Amniotic epithelial cell (primary cell): ENCODE measurements at regions not wholly inside any gene's neighbourhood (a gene's known extent, or its start where the extent isn't known, plus 50 kb on each side); places are given as distances from the start of the nearest gene placed in this dataset.

Experiments used
- DNase-seq: peaks from one replicate; pipeline ENCODE4 v3.0.0-alpha.2; 2010; ENCODE audit warnings: low read depth

GRCh38 chr5:3281366-3281765 is 314.3 kb upstream of the IRX1 start:
- DNase-seq, result no peak

DNA sequence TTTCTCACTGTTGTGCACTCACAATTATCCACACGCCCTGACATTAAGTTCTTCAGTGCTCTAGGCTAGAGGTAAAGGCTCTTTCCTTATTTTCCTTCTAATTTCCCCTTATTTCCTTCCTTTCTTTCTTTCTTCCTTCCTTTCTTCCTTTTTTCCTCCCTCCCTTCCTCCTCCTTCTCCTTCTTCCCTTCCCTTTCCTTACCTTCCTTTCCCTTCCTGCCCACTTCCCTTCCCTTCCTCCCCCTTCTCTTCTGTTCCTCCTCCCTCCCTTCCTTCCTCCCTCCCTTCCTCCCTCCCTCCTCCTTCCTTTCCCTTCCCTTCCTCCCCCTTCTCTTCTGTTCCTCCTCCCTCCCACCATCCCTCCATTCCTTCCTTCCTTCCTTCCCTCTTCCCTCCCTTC is 317.0 kb upstream of the IRX1 start:
- no peak for DNase-seq

DNA sequence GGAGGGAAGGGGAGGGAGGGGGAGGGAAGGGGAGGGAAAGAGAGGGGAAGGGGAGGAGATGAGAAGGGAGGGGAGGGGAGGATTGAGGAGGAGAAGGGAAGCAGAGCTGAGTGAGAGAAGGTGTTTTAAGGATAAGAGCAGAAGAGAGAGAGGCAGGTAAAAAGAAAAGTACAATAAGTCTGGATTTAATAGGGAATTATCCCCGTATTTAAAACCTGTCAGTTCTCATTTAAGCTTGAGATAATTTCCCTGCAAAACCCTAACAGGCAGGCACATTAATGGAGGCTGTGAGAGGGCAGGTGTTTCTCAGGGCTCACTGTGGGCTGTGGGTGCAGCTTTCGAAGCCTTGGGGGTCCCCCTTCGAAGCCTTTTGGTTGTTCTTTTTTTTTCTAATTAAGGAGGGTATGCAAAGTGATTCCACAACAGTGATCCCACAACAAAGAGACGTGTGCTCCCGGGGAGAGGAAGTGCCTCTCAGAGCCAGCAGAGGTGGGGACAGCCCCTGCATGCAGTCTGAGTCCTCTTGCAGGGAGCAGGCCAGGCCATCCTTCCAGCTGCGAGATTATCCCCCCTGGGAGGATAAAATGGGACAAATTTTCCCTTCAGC is 317.9 kb upstream of the IRX1 start:
- DNase-seq, result no peak

DNA sequence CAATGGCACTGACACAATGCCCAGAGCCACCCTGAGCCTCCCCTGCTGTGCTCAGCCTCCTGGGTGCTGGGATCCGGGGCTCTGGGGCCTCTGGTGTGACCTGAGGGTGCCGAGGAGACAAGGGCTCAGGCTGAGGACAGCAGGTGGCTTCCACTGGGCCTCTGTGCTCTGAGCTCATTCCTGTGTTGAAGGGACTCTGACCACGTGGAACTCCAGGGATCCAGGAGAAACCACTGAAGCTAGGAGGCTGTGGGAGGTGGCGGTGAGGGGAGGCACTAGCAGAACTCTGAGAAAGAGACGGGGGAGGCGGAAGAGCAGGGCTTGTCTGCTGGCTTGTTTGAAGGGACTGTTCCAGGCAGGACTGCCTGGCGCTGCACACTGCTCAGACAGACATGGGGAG is 318.7 kb upstream of the IRX1 start:
- DNase-seq, result no peak

GRCh38 chr5:3269395-3270169 is 326.1 kb upstream of the IRX1 start:
- DNase-seq, result no peak

- DNase-seq, result no peak
Measured at GRCh38 chr5:3268760-3269330, 326.8 kb upstream of the IRX1 start.

- no peak for DNase-seq
Measured at GRCh38 chr5:3266861-3267260, 328.8 kb upstream of the IRX1 start.

DNA sequence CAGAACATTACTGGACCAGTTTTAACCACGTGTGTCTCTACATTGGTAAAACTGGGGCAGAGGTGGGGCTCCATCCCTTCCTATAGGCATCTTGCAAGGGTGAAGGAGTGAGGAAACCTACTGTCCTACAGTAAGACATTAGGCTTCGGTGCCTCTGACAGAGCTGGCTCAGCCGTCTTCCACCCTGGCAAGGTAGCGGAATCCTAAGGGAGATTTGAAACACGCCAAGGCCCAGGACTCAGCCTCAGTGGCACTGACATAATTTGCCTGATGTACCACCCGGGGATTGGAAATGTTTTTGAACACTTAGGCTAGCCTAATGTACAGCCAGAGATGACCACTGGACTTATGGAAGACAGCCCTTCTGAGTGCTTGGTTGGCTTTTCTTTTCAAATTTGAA is 329.7 kb upstream of the IRX1 start:
- DNase-seq, result no peak

DNA sequence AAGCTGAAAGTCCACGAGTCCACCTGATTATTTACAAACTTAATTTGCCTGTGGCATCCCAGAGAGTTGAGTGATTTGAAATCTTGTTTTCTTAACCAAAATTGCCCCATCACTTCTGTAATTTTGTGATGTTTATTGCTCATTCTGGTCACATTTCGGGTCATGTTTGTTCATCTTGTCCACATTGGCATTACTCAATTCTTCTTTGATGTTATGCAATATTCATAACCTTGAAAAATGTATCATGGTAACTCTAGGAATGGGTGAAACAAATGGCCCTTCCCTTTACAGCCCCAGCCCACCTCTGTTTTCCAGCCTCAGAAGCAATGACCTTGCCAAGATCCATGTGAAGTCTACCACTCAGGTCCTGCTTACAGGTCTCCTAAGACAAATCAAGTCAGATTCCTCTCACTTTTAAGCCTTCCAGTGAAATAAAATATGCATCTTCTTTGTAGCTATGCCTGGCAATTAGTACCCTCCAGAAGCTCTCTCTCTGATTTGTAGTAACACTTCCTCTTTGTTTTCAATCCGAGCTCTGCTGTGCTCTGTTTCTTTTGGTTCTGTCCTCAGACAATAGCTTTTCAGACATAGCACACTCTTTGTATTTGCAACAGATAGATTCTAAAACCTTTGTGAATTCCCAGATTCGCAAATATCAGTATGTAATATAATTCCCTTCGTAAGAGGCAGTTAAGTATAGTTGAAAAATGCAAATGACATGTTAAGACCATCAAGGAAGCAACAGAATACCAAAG is 330.3 kb upstream of the IRX1 start:
- DNase-seq, result no peak

DNA sequence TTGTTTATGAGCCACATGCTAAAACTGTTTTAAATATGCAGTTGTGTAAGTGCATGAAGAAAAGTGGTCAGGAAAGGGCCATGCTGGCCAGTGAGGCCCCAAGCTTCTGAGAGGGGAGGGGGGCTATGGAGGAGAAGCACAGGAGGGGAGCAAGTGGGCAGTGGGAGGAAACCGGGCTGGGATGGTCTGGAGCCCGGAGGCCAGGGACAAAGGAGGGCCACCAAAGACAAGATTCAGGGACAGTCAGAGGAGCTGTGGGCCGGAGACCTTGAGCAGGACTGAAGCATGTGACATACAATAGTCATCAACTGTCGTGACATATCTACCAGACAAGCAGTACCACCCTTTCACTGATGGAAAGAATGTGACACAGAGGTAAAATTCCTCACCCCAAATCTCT is 333.2 kb upstream of the IRX1 start:
- no peak for DNase-seq

DNA sequence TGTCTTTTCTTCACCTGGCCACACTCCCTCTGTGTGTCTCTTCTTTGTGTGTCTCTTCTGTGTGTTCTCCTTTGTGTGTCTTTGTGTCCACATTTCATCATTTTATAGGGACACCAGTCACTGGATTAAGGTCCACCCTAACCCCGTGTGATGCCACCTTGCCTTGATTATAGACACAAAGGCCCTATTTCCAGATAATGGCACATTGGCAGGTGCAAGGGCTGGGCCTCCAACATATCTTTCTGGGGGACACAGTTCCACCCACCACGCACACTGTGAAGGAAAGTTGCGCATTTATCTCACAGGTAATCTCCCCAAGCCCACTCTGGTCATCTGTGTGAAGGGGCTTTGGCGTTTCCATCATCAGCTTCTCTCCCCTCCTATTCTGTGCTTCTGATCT is 334.6 kb upstream of the IRX1 start:
- no peak for DNase-seq

DNA sequence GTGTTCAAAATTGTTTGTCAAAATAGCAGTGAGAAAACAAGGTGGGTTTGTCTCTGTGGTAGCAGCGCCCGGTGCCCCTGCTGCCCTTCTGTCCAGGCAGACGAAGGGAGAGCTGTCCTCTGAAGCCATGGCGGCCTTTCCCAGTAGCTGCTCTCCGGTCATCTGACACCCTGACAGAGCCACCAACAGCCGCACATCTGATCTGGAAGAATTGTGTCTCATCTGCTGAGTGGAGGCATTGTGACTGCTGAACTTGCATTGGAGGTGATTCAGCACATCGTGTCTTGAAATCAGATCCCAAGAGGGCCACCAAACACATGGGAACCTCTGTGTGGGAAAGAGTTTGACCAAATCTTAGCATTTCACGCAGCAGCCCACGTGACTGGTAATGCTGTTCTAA is 337.6 kb upstream of the IRX1 start:
- DNase-seq, result no peak

- DNase-seq, result no peak
Measured at GRCh38 chr5:3252235-3252634, 343.4 kb upstream of the IRX1 start.

- DNase-seq, result no peak
Measured at GRCh38 chr5:3251784-3252183, 343.8 kb upstream of the IRX1 start.

DNA sequence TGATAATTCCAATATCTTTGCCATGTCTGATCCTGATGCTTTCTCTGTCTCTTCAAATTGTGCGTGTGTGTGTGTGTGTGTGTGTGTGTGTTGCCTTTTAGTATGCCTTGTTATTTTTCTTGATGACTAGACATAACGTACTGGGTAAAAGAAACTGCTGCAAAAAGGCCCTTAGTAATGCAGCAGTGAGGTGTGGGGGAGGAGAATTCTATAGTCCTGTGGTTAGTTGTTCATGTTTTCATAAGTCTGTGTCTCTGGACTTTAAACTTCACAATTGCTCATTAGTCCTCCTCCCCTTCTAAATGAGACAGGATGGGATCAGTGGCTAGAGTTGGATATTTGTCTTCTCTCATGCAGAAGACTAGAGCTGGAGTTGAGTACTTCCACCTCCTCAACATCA is 346.2 kb upstream of the IRX1 start:
- no peak for DNase-seq

- no peak for DNase-seq
Measured at GRCh38 chr5:3237276-3237868, 358.3 kb upstream of the IRX1 start.

DNA sequence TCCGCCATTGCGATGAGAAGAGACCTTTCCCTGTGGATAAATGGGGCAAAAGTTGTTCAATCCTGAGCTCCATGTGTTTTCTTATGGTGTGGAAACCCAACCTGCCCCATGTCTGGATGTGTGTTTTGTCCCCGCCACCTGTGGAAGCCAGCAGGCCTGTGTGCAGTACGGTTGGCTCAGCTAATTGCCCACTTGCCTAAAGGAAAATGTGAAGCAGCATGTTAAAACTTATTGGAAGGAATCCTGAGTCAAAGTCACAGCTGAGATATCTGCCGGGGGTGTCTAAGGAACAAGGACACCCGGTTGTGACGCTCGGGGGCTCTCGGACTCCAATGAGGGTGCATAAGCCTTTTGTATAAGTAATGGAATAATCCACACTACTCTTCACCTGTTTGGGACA is 361.1 kb upstream of the IRX1 start:
- DNase-seq, result no peak

GRCh38 chr5:3230941-3231340 is 364.7 kb upstream of the IRX1 start:
- no peak for DNase-seq

DNA sequence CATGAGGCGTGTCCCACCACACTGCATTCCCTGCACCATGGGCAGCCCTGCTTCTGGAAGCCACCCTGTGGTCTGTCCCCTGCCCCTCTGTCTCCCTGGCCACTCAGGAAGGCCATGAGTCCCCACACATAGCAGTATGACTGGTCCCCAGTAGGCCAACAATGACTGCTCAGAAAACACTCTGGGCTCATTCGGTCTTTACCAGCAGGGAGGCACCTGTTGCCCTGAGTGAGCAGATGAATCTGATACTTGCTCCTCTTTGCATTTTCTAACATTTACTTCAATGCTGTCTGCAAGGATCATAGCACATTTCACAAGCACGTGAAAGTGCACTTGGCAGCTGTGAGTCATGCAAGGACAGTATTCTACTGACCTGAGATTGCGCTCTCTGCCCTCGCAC is 365.4 kb upstream of the IRX1 start:
- no peak for DNase-seq

GRCh38 chr5:3226196-3226920 is 369.3 kb upstream of the IRX1 start:
- DNase-seq, result no peak

- no peak for DNase-seq
Measured at GRCh38 chr5:3225201-3225960, 370.3 kb upstream of the IRX1 start.
